ENCODE measurements at regions not wholly inside any gene's neighbourhood (a gene's known extent, or its start where the extent isn't known, plus 50 kb on each side); places are given as distances from the start of the nearest gene placed in this dataset.

- Histone ChIP-seq H3K36me3 (replicated peaks) (no peaks in the 10 kb centered on the region), H3K27ac (no peak overlapping the region), H3K4me3 (ENCODE audit: low read depth, low read length) (no peak overlapping the region), H3K27me3 (replicated peaks) (no peaks in the 10 kb centered on the region)
- TF ChIP-seq, protein P1, sequence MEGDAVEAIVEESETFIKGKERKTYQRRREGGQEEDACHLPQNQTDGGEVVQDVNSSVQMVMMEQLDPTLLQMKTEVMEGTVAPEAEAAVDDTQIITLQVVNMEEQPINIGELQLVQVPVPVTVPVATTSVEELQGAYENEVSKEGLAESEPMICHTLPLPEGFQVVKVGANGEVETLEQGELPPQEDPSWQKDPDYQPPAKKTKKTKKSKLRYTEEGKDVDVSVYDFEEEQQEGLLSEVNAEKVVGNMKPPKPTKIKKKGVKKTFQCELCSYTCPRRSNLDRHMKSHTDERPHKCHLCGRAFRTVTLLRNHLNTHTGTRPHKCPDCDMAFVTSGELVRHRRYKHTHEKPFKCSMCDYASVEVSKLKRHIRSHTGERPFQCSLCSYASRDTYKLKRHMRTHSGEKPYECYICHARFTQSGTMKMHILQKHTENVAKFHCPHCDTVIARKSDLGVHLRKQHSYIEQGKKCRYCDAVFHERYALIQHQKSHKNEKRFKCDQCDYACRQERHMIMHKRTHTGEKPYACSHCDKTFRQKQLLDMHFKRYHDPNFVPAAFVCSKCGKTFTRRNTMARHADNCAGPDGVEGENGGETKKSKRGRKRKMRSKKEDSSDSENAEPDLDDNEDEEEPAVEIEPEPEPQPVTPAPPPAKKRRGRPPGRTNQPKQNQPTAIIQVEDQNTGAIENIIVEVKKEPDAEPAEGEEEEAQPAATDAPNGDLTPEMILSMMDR (IDR thresholded peaks at IDR 0.05; ENCODE audit: low read depth, low read length, missing control alignments), result no peak
- in situ Hi-C loops (cut with HindIII; ENCODE audit: low pct_ligation_motif_present, low sequenced_read_pairs), result no loop called here
- DNase-seq, result no peak
These were observed 292.3 kb upstream of the EYS start for GRCh38 chr6:65999288-65999791.

DNA sequence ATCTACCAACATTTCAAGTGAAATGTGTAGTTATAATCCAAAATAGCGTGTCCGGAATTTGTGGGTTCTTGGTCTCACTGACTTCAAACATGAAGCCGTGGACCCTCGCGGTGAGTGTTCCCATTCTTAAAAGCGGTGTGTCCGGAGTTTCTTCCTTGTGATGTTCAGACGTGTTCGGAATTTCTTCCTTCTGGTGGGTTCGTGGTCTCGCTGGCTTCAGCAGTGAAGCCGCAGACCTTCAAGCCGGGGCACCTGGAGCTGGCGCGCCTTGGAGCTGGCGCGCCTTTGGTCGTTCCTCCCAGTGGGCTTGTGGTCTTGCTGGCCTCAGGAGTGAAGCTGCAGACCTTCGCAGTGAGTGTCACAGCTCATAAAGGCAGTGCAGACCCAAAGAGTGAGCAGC is 291.5 kb upstream of the EYS start:
- in situ Hi-C loops (cut with HindIII; ENCODE audit: low pct_ligation_motif_present, low sequenced_read_pairs), result no loop called here
- Histone ChIP-seq H3K4me3 (ENCODE audit: low read depth, low read length) (no peak overlapping the region), H3K36me3 (replicated peaks) (no peaks in the 10 kb centered on the region), H3K27ac (no peak overlapping the region), H3K27me3 (replicated peaks) (no peaks in the 10 kb centered on the region)
- DNase-seq, result no peak
- TF ChIP-seq, protein P1 (IDR thresholded peaks at IDR 0.05; ENCODE audit: low read depth, low read length, missing control alignments), result no peak

DNA sequence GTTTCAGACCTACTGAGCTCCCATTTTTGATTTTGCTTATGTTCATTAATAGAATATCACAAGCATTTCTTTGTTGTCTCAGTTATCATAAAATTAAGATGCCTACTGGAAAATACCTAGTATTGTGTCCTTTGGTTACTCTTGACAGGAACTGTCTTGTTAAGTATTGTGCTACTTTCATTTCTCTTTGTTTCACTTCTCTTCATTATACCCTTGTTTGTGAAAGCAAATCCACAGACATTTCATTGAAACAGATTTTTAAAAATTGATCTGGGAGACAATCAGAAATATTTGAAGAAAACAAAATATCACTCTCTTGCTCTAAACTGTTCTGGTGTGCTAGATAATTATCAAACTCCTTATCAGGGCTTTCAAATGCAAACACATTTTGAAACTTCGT is 290.5 kb upstream of the EYS start:
- TF ChIP-seq, protein P1 (IDR thresholded peaks at IDR 0.05; ENCODE audit: low read depth, low read length, missing control alignments), result no peak
- Histone ChIP-seq H3K27ac (no peak overlapping the region), H3K4me3 (ENCODE audit: low read depth, low read length) (no peak overlapping the region), H3K27me3 (replicated peaks) (no peaks in the 10 kb centered on the region), H3K36me3 (replicated peaks) (no peaks in the 10 kb centered on the region)
- in situ Hi-C loops (cut with HindIII; ENCODE audit: low pct_ligation_motif_present, low sequenced_read_pairs), result no loop called here
- DNase-seq, result no peak

DNA sequence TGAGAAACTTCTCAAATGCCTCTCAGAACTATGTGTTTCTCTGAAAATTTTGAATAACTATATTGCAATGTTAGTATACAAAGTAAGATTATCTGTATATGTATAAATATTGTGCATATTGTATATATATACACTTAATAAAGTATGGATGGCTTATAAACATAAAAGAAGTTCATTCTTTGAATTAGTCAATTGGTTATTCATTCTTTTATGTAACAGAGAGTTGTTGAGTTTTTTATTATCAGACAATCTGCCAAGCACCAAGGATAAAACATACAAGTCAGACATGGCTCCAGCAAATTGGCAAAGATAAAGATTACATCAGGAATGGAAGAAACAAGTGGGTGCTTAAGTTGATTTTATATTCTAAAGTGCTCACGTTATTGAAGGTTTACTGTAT is 289.1 kb upstream of the EYS start:
- no peaks in the 10 kb centered on the region for H3K36me3 ChIP-seq (replicated peaks)
- TF ChIP-seq, protein P1 (IDR thresholded peaks at IDR 0.05; ENCODE audit: low read depth, low read length, missing control alignments), result no peak
- no peak overlapping the region for H3K4me3 ChIP-seq (ENCODE audit: low read depth, low read length)
- in situ Hi-C loops (cut with HindIII; ENCODE audit: low pct_ligation_motif_present, low sequenced_read_pairs), result no loop called here
- H3K27me3 ChIP-seq (replicated peaks), result no peaks in the 10 kb centered on the region
- no peak overlapping the region for H3K27ac ChIP-seq
- no peak for DNase-seq

- DNase-seq, result no peak
- TF ChIP-seq, protein P1 (IDR thresholded peaks at IDR 0.05; ENCODE audit: low read depth, low read length, missing control alignments), result no peak
- no peaks in the 10 kb centered on the region for H3K36me3 ChIP-seq (replicated peaks)
These were observed 282.6 kb upstream of the EYS start for GRCh38 chr6:65989676-65990075.

GRCh38 chr6:65988006-65988405 is 281.0 kb upstream of the EYS start:
- no peaks in the 10 kb centered on the region for H3K36me3 ChIP-seq (replicated peaks)
- no peaks in the 10 kb centered on the region for H3K27me3 ChIP-seq (replicated peaks)

More at GRCh38 chr6:65989676-65990075, 282.6 kb upstream of the EYS start:
- in situ Hi-C loops (cut with HindIII; ENCODE audit: low pct_ligation_motif_present, low sequenced_read_pairs), result no loop called here
- Histone ChIP-seq H3K27me3 (replicated peaks) (no peaks in the 10 kb centered on the region), H3K27ac (no peak overlapping the region), H3K4me3 (ENCODE audit: low read depth, low read length) (no peak overlapping the region)

More at GRCh38 chr6:65988006-65988405, 281.0 kb upstream of the EYS start:
- TF ChIP-seq, protein P1 (IDR thresholded peaks at IDR 0.05; ENCODE audit: low read depth, low read length, missing control alignments), result no peak
- in situ Hi-C loops (cut with HindIII; ENCODE audit: low pct_ligation_motif_present, low sequenced_read_pairs), result no loop called here
- DNase-seq, result no peak
- Histone ChIP-seq H3K27ac (no peak overlapping the region), H3K4me3 (ENCODE audit: low read depth, low read length) (no peak overlapping the region)

Measured in brain microvascular endothelial cell (primary cell).